A549 (cell line): ENCODE measurements at regions not wholly inside any gene's neighbourhood (a gene's known extent, or its start where the extent isn't known, plus 50 kb on each side); places are given as distances from the start of the nearest gene placed in this dataset.

ENCODE experiments used
- ATAC-seq, 2 experiments: fragments of 200-7000 bp in 1 of 2; fragments of >200 bp in 1 of 2; cut with Nextera tagmentation in 1 of 2; cut with Tn5 transposase in 1 of 2; 3 replicates each; pipeline versions ENCODE4 v1.8.0 to v1.9.1; 2018 to 2020; ENCODE audit warnings: mild to moderate bottlenecking in 1 of 2, moderate library complexity in 1 of 2
- CTCF ChIA-PET: fragments of 300-600 bp; sonication (Branson Sonifier 250); formaldehyde crosslinking; extraction: SDS; loops from one replicate; lab custom pipeline; 2021; ENCODE audit warnings: antibody characterized with exemption, inconsistent platforms; lab: Yijun Ruan, JAX
- POLR2A ChIA-PET: fragments of 350-600 bp; formaldehyde crosslinking; extraction: SDS; loops from one replicate; lab custom pipeline; 2021; ENCODE audit warnings: antibody characterized with exemption, inconsistent platforms; lab: Yijun Ruan, JAX
- DNase-seq, 2 experiments: peaks; one replicate each; pipeline versions ENCODE4 v3.0.0 to v3.0.0-alpha.2; 2011 to 2016; ENCODE audit warnings: low read depth in 1 of 2, low spot score in 1 of 2
- FAIRE-seq: peaks from 2 replicates; lab custom pipeline; 2011; peaks lifted over from hg19 to GRCh38; lab: Jason Lieb, UNC
- H3K27ac ChIP-seq, 2 experiments: fragments of >200 bp; sonication (Bioruptor Twin); formaldehyde crosslinking; 3 replicates each; pipeline ENCODE4 v1.5.1; 2016 to 2017
- H3K4me1 ChIP-seq: fragments of >200 bp; sonication (Bioruptor Twin); formaldehyde crosslinking; 3 replicates; pipeline ENCODE4 v1.6.1; 2016
- H3K4me2 ChIP-seq: fragments of >200 bp; sonication (Bioruptor Twin); formaldehyde crosslinking; 3 replicates; pipeline ENCODE4 v1.6.1; 2016
- H3K4me3 ChIP-seq: fragments of >200 bp; sonication (Bioruptor Twin); formaldehyde crosslinking; 3 replicates; pipeline ENCODE4 v1.5.1; 2016
- H3K9me3 ChIP-seq: fragments of >200 bp; sonication (Bioruptor Twin); formaldehyde crosslinking; 3 replicates; pipeline ENCODE4 v1.6.1; 2016
- BHLHE40 ChIP-seq: IDR thresholded peaks from 2 replicates; pipeline ENCODE4 v1.6.1; 2012; ENCODE audit warnings: low read depth, low read length, inconsistent platforms
- CHD2 ChIP-seq: fragments of 150-350 bp; IDR thresholded peaks from 2 replicates; pipeline ENCODE4 v1.6.1; 2014; ENCODE audit warnings: low read length; ENCODE audit not compliant: partially characterized antibody
- ESRRA ChIP-seq: fragments of 150-350 bp; IDR thresholded peaks from 2 replicates; pipeline ENCODE4 v1.6.1; 2014; ENCODE audit warnings: mild to moderate bottlenecking, low read length, borderline replicate concordance
- FOSB ChIP-seq: fragments of 250-450 bp; sonication (Bioruptor Pico); IDR thresholded peaks from 2 replicates; pipeline ENCODE4 v1.5.0; 2020; ENCODE audit warnings: mild to moderate bottlenecking, moderate library complexity
- FOSL2 ChIP-seq, 2 experiments: fragments of 450-650 bp in 1 of 2; fragments of >200 bp in 1 of 2; sonication (Bioruptor Twin) in 1 of 2; formaldehyde crosslinking; IDR thresholded peaks; 2 replicates each; pipeline versions ENCODE4 v1.5.0 to v1.6.1; 2016 to 2020; ENCODE audit warnings: mild to moderate bottlenecking in 1 of 2, moderate library complexity in 1 of 2
- HDAC2 ChIP-seq: fragments of 200-600 bp; sonication (generic); IDR thresholded peaks from 2 replicates; pipeline ENCODE4 v1.6.1; 2016
- HOXA7 ChIP-seq: fragments of 250-450 bp; sonication (Bioruptor Pico); IDR thresholded peaks from 2 replicates; pipeline ENCODE4 v1.5.0; 2020; ENCODE audit warnings: mild to moderate bottlenecking, moderate library complexity
- HOXB13 ChIP-seq: fragments of 250-450 bp; sonication (Bioruptor Pico); IDR thresholded peaks from 2 replicates; pipeline ENCODE4 v1.5.0; 2020; ENCODE audit warnings: low read depth, mild to moderate bottlenecking, moderate library complexity
- HOXB5 ChIP-seq: fragments of 250-450 bp; sonication (Bioruptor Pico); IDR thresholded peaks from 2 replicates; pipeline ENCODE4 v1.5.0; 2020; ENCODE audit warnings: mild to moderate bottlenecking, moderate library complexity
- JUN ChIP-seq, 2 experiments: fragments of >200 bp; sonication (Bioruptor Twin); formaldehyde crosslinking; IDR thresholded peaks; 2 replicates in 1 of 2; 3 replicates in 1 of 2; pipeline ENCODE4 v1.6.1; 2016 to 2017
- MAFK ChIP-seq: fragments of 450-650 bp; IDR thresholded peaks from 2 replicates; pipeline ENCODE4 v1.6.1; 2014; ENCODE audit not compliant: partially characterized antibody
- NFE2L2 ChIP-seq: fragments of 150-350 bp; conservative IDR thresholded peaks from 2 replicates; pipeline ENCODE4 v1.6.1; 2014; ENCODE audit warnings: low read length
- NPAS2 ChIP-seq: fragments of 250-450 bp; sonication (Bioruptor Pico); IDR thresholded peaks from 2 replicates; pipeline ENCODE4 v1.8.0; 2022; ENCODE audit warnings: mild to moderate bottlenecking, moderate library complexity, borderline replicate concordance
- NR3C1 ChIP-seq: fragments of >200 bp; sonication (Bioruptor Twin); formaldehyde crosslinking; IDR thresholded peaks from 3 replicates; pipeline ENCODE4 v1.6.1; 2017
- POLR2A ChIP-seq: IDR thresholded peaks from 2 replicates; pipeline ENCODE4 v1.6.1; 2012; ENCODE audit warnings: mild to moderate bottlenecking, low read length
- RAD21 ChIP-seq, 2 experiments: fragments of >200 bp in 1 of 2; sonication (Bioruptor Twin) in 1 of 2; formaldehyde crosslinking in 1 of 2; IDR thresholded peaks in 1 of 2; conservative IDR thresholded peaks in 1 of 2; 2 replicates in 1 of 2; 3 replicates in 1 of 2; pipeline ENCODE4 v1.6.1; 2012 to 2018; ENCODE audit warnings: inconsistent platforms in 1 of 2
- RNF2 ChIP-seq: fragments of 200-600 bp; sonication (generic); IDR thresholded peaks from 2 replicates; pipeline ENCODE4 v1.6.1; 2016; ENCODE audit warnings: low read depth, mild to moderate bottlenecking, antibody characterized with exemption, moderate library complexity, borderline replicate concordance
- SMC3 ChIP-seq: fragments of >200 bp; sonication (Bioruptor Twin); formaldehyde crosslinking; IDR thresholded peaks from 3 replicates; pipeline ENCODE4 v1.6.1; 2018; ENCODE audit warnings: inconsistent platforms
- SREBF2 ChIP-seq: fragments of 450-650 bp; IDR thresholded peaks from 2 replicates; pipeline ENCODE4 v1.6.1; 2014; ENCODE audit warnings: mild to moderate bottlenecking, moderate library complexity
- TFCP2L1 ChIP-seq: fragments of 250-450 bp; sonication (Bioruptor Pico); IDR thresholded peaks from 2 replicates; pipeline ENCODE4 v1.5.0; 2021; ENCODE audit warnings: mild to moderate bottlenecking
- TP53 ChIP-seq: fragments of 250-450 bp; sonication (Bioruptor Pico); IDR thresholded peaks from 2 replicates; pipeline ENCODE4 v1.5.0; 2021; ENCODE audit warnings: mild to moderate bottlenecking, moderate library complexity
- ZC3H11A ChIP-seq: fragments of 450-650 bp; IDR thresholded peaks from 2 replicates; pipeline ENCODE4 v1.6.1; 2014; ENCODE audit warnings: antibody characterized with exemption, mild to moderate bottlenecking
- WGBS: methylation state at CpG from one replicate; pipeline ENCODE4 v1.1.6; 2017; ENCODE audit errors: missing lambda C conversion rate; 5-methylcytosine and 5-hydroxymethylcytosine counted together
- TF ChIP-seq, protein P1 (sequence below): IDR thresholded peaks from 2 replicates; pipeline ENCODE4 v1.6.1; 2012; ENCODE audit warnings: low read depth, borderline replicate concordance
- TF ChIP-seq, protein P2 (sequence below): fragments of 150-350 bp; IDR thresholded peaks from 2 replicates; pipeline ENCODE4 v1.6.1; 2014; ENCODE audit warnings: low read depth, mild to moderate bottlenecking, low read length
- TF ChIP-seq, protein P3 (sequence below): fragments of 250-450 bp; sonication (Bioruptor Pico); IDR thresholded peaks from 2 replicates; pipeline ENCODE4 v1.5.0; 2020; ENCODE audit warnings: low read depth, mild to moderate bottlenecking, moderate library complexity

DNA sequence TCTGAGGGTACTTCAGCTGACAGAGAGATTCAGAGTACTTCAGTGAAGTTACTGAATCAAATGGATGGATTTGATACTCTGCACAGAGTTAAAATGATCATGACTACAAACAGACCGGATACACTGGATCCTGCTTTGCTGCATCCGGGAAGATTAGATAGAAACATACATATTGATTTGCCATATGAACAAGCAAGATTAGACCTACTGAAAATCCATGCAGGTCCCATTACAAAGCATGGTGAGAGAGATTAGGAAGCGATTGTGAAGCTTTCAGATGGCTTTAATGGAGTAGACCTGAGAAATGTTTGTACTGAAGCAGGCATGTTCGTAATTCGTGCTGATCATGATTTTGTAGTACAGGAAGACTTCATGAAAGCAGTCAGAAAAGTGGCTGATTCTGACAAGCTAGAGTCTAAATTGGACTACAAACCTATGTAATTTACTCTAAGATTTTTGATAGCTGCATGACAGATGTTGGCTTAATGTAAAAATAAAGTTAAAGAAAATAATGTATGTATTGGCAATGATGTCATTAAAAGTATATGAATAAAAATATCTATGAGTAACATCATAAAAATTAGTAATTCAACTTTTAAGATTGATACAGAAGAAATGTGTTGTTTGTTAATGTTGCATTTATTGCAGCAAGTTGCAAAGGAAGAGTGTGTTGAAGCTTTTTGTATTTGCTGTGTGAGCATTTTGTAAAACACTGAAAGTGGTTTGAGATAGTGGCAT, 136.1 kb upstream of the RAP1B start:
- Histone ChIP-seq H3K4me3 (no peak overlapping the region), H3K4me2 (no peak overlapping the region), H3K9me3 (no peaks in the 10 kb centered on the region), H3K4me1 (no peaks in the 10 kb centered on the region), H3K27ac (no peak overlapping the region)
- ChIA-PET CTCF (no interaction called here), POLR2A (no interaction called here)
- FAIRE-seq (no peak), ATAC-seq (no peak), DNase-seq (no peak)
- 74% methylated on average over 5 of the region's 5 CpGs for WGBS
- TF ChIP-seq CHD2 = no peak
- TF ChIP-seq NPAS2 = no peak
- peak; percentile 18 for TF ChIP-seq MAFK

DNA sequence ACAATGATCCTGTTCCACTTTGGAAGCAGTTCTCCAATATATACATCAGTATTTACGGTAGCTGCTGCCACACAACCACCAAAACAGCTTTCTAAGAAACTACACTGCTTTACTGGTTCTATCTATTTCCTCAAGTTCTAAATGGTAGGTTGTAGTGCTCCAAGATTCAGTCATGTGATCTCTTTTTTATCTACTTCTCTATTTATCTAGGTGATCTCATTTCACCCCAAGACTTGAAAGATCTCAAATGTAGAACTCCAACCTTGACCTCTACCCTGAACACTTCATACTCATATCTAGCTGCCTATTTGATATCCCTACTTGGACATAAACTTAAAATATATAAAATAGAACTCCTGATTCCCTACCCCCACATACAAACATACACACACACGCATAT, 133.9 kb upstream of the RAP1B start:
- POLR2A ChIA-PET = no interaction called here
- Histone ChIP-seq H3K9me3 (0 out of 3 replicates have a peak, but pooled peaks cover 3% of the 10 kb centered on the region), H3K4me1 (no peaks in the 10 kb centered on the region), H3K4me2 (no peak overlapping the region), H3K27ac (no peak overlapping the region), H3K4me3 (no peak overlapping the region)
- FAIRE-seq (no peak), DNase-seq (no peak), ATAC-seq (no peak)
- WGBS = 73% methylated on average over 2 of the region's 2 CpGs
- CTCF ChIA-PET = interaction anchor here (1.4 to 1.5 kb wide), 2 partner anchors 118 to 253 kb away, joined by 3 to 4 read pairs; no protein-coding TSS in a partner anchor
- TF ChIP-seq POLR2A (no peak), SREBF2 (no peak), BHLHE40 (no peak), FOSL2 (IDR thresholded peaks at IDR 0.05) (no peak), FOSL2 (CRISPR knock-in tag; IDR thresholded peaks at IDR 0.05) (no peak), RNF2 (no peak), HDAC2 (no peak), MAFK (no peak), ZC3H11A (no peak), SMC3 (no peak), HOXA7 (CRISPR knock-in tag) (no peak), HOXB13 (CRISPR knock-in tag) (no peak), TP53 (CRISPR knock-in tag) (no peak), RAD21 (conservative IDR thresholded peaks at IDR 0.05 in 1 of 2, IDR thresholded peaks at IDR 0.05 in 1 of 2) (no peak), JUN (IDR thresholded peaks at IDR 0.05) (no peak)
- TF ChIP-seq, protein P1, sequence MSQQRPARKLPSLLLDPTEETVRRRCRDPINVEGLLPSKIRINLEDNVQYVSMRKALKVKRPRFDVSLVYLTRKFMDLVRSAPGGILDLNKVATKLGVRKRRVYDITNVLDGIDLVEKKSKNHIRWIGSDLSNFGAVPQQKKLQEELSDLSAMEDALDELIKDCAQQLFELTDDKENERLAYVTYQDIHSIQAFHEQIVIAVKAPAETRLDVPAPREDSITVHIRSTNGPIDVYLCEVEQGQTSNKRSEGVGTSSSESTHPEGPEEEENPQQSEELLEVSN = no peak

DNA sequence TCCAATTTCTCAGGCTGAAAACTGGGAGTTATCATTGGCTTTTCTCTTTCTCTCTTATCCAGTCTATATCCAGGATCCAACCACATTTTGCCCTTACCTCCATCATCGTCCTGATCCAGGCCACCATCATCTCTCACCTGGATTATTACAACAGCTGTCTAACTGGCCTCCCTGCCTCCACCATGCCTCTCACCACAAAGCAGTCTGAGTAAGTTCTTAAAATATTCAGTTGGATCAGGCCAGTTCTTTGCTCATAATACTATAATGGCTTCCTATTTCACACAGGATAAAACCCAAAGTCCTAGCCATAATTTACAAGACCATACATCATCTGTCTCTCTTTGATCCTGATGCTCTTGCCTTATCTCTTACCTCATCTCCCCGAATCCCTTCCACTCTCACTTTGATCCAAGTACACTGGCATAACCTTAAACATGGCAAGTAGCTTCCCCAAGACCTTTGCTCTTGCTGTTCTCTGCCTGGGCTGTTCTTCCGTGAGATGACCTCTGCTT, 133.4 kb upstream of the RAP1B start:
- ChIA-PET CTCF (interaction anchor here (1.4 kb wide), 1 partner anchor 254 kb away, joined by 4 read pairs; no protein-coding TSS in a partner anchor), POLR2A (no interaction called here)
- ATAC-seq (no peak), DNase-seq (no peak), FAIRE-seq (no peak)
- TF ChIP-seq NFE2L2 (no peak), ESRRA (no peak), HOXA7 (CRISPR knock-in tag) (no peak), FOSB (CRISPR knock-in tag) (no peak), SREBF2 (no peak), HOXB5 (CRISPR knock-in tag) (no peak), TFCP2L1 (CRISPR knock-in tag) (no peak), NR3C1 (no peak)
- TF ChIP-seq, protein P2, sequence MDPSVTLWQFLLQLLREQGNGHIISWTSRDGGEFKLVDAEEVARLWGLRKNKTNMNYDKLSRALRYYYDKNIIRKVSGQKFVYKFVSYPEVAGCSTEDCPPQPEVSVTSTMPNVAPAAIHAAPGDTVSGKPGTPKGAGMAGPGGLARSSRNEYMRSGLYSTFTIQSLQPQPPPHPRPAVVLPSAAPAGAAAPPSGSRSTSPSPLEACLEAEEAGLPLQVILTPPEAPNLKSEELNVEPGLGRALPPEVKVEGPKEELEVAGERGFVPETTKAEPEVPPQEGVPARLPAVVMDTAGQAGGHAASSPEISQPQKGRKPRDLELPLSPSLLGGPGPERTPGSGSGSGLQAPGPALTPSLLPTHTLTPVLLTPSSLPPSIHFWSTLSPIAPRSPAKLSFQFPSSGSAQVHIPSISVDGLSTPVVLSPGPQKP = no peak
- TF ChIP-seq, protein P3, sequence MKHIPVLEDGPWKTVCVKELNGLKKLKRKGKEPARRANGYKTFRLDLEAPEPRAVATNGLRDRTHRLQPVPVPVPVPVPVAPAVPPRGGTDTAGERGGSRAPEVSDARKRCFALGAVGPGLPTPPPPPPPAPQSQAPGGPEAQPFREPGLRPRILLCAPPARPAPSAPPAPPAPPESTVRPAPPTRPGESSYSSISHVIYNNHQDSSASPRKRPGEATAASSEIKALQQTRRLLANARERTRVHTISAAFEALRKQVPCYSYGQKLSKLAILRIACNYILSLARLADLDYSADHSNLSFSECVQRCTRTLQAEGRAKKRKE (CRISPR knock-in tag) = no peak
- no peaks in the 10 kb centered on the region for H3K4me1 ChIP-seq
- no peak overlapping the region for H3K4me2 ChIP-seq
- 46% methylated on average over 3 of the region's 3 CpGs for WGBS
- no peak overlapping the region for H3K4me3 ChIP-seq
- no peak overlapping the region for H3K27ac ChIP-seq
- 0 out of 3 replicates have a peak, but pooled peaks cover 3% of the 10 kb centered on the region for H3K9me3 ChIP-seq
